HG03108 (cell line): ENCODE measurements at regions not wholly inside any gene's neighbourhood (a gene's known extent, or its start where the extent isn't known, plus 50 kb on each side); places are given as distances from the start of the nearest gene placed in this dataset.
"Not testable (repeated sequence)": the region's sequence is repeated elsewhere in the genome, so short reads cannot be mapped to it uniquely, and the experiment has no call there.

Source experiments
- ATAC-seq: cut with Tn5 transposase; IDR thresholded peaks from one replicate; pipeline ENCODE4 v1.9.1; 2021; ENCODE audit warnings: moderate library complexity; ENCODE audit not compliant: unreplicated experiment

- no peak for ATAC-seq
These were observed 154.8 kb upstream of the POU3F1 start for GRCh38 chr1:38201431-38201830.

- ATAC-seq: no peak
These were observed 152.0 kb upstream of the POU3F1 start for GRCh38 chr1:38198621-38199020.

GRCh38 chr1:38198099-38198498 lies 151.5 kb upstream of the POU3F1 start:
- ATAC-seq: no peak

- ATAC-seq: no peak
These were observed 150.9 kb upstream of the POU3F1 start for GRCh38 chr1:38197312-38198061.

GRCh38 chr1:38194472-38194871 lies 147.9 kb upstream of the POU3F1 start:
- ATAC-seq: no peak

- no peak for ATAC-seq
These were observed 146.4 kb upstream of the POU3F1 start for GRCh38 chr1:38193040-38193439.

GRCh38 chr1:38191461-38191860 lies 144.9 kb upstream of the POU3F1 start:
- ATAC-seq: no peak

GRCh38 chr1:38190983-38191382 lies 144.4 kb upstream of the POU3F1 start:
- ATAC-seq: no peak

- ATAC-seq: no peak
These were observed 141.0 kb upstream of the POU3F1 start for GRCh38 chr1:38187552-38187951.

- no peak for ATAC-seq
These were observed 140.0 kb upstream of the POU3F1 start for GRCh38 chr1:38186566-38186965.

GRCh38 chr1:38185913-38186312 lies 139.3 kb upstream of the POU3F1 start:
- ATAC-seq: no peak

GRCh38 chr1:38183747-38184146 lies 137.2 kb upstream of the POU3F1 start:
- no peak for ATAC-seq

- no peak for ATAC-seq
These were observed 136.5 kb upstream of the POU3F1 start for GRCh38 chr1:38183096-38183495.

GRCh38 chr1:38180388-38180787 lies 133.8 kb upstream of the POU3F1 start:
- not testable (repeated sequence) for ATAC-seq

- ATAC-seq: no peak
These were observed 132.9 kb upstream of the POU3F1 start for GRCh38 chr1:38179483-38179882.

- no peak for ATAC-seq
These were observed 131.6 kb upstream of the POU3F1 start for GRCh38 chr1:38178216-38178615.

GRCh38 chr1:38175121-38175520 lies 128.5 kb upstream of the POU3F1 start:
- no peak for ATAC-seq

GRCh38 chr1:38173848-38174247 lies 127.3 kb upstream of the POU3F1 start:
- no peak for ATAC-seq

GRCh38 chr1:38173157-38173831 lies 126.7 kb upstream of the POU3F1 start:
- no peak for ATAC-seq

- no peak for ATAC-seq
These were observed 122.5 kb upstream of the POU3F1 start for GRCh38 chr1:38169121-38169520.

- ATAC-seq: no peak
These were observed 121.8 kb upstream of the POU3F1 start for GRCh38 chr1:38168365-38168764.

- no peak for ATAC-seq
These were observed 119.9 kb upstream of the POU3F1 start for GRCh38 chr1:38166461-38166860.
